ENCODE measurements at regions not wholly inside any gene's neighbourhood (a gene's known extent, or its start where the extent isn't known, plus 50 kb on each side); places are given as distances from the start of the nearest gene placed in this dataset.

- no peak for TF ChIP-seq CTCF (IDR thresholded peaks at IDR 0.05; ENCODE audit: insufficient read depth, low read length, poor library complexity, severe bottlenecking)
- no peak for TF ChIP-seq EZH2phosphoT487 (conservative IDR thresholded peaks at IDR 0.05; ENCODE audit: low read length)
Measured at GRCh38 chr12:61687407-61687806, 572.8 kb upstream of the USP15 start.
